ENCODE measurements at regions not wholly inside any gene's neighbourhood (a gene's known extent, or its start where the extent isn't known, plus 50 kb on each side); places are given as distances from the start of the nearest gene placed in this dataset.

- DNase-seq, result no peak
Measured at GRCh38 chr6:51495610-51496396, 591.6 kb downstream of the PKHD1 start.

- no peak for DNase-seq
Measured at GRCh38 chr6:51502996-51503395, 584.4 kb downstream of the PKHD1 start.

GRCh38 chr6:51505434-51505833 lies 582.0 kb downstream of the PKHD1 start:
- no peak for DNase-seq

GRCh38 chr6:51509597-51509996 lies 577.8 kb downstream of the PKHD1 start:
- no peak for DNase-seq

DNA sequence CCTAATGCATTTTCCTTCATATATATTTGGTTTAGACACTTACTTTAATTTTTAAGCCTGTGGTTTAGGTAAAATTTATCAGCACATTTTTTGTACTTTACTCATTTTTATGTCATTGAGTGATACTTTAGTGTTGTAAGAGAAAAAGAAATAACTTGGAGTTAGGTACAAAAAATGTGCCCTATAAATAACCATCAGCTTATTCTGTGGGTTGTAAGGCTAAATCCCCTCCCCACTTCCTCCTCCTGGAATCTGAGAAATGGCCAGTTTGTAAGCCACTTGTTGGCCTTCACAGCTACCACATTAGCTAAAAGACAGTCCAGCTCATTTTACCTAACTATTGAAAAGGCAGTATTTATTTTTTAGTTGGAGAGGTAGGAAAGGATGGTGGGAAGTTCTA lies 576.3 kb downstream of the PKHD1 start:
- peak; percentile 14 for DNase-seq

- peak; percentile 3 for DNase-seq
Measured at GRCh38 chr6:51513891-51514747, 573.3 kb downstream of the PKHD1 start.

DNA sequence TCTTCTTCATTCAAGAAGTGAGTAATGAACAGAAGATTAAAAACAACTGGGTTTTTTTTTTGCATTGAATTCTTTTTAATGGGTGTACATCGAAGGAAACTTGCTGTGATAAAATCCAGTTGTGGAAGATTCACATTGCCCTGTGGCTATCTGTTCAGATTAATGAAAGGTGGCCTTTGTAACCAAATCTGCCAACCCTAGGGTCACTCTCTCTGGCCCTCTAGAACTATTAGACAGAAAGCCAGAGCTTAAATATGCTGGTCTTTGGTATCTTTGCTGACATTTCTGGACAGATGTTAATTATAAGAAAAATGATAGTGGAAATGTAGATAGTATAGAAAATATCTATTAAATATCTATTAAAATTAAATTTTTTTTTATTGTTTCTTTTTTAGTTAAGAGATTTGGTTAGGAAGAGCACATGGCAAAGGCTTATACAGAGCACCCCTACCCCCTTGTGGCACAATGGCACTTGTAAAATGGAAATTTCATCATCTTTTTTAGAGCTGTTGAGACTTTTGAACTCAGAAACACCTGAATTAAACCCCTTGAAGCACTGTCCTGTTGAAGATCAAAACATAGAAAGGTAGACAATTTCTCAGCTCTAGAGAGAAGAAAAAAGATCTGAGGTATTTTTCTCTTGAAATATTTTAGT lies 572.5 kb downstream of the PKHD1 start:
- no peak for DNase-seq

DNA sequence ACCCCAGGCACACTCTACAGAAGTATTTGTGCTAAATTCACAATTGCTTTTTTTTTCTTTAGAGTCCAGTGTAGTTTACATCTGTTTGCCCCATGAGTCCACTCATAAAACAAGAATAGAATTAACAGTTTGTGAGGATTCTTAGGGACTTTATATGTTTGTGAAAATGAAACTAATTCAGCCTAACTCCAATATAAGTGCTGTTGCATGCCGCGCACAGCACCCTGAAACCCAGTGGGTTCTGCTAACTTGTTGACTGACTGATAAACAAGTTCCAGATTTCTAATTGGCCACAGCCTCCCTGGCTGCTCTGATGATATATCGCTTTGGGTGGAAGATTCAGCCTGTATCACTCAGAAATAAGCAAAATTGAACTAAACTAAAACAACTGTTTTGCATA lies 561.4 kb downstream of the PKHD1 start:
- DNase-seq, result no peak

- DNase-seq, result no peak
Measured at GRCh38 chr6:51526922-51527321, 560.5 kb downstream of the PKHD1 start.

GRCh38 chr6:51528556-51528955 lies 558.9 kb downstream of the PKHD1 start:
- DNase-seq, result no peak

- DNase-seq, result no peak
Measured at GRCh38 chr6:51529240-51529639, 558.2 kb downstream of the PKHD1 start.

DNA sequence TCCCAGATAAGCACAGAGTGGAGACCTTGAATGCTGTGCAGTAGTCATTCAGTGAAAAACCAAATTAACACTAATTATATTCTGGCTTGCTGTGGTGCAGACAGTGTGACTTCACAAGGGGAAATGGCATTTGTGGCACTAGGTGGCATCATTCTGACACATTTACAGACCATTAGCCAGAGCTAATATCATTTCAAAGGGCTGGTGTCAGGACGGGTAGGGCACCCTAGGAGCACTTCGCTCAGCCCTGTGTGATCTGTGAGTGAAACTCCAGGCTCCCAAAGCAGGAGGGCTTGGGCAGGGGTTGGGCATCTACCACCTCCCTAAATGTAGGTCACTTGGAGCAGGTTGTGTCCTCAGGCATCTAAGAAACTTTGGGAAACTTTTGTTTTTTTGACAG lies 555.8 kb downstream of the PKHD1 start:
- DNase-seq, result no peak

GRCh38 chr6:51533962-51534361 lies 553.5 kb downstream of the PKHD1 start:
- DNase-seq, result no peak

GRCh38 chr6:51535327-51535726 lies 552.1 kb downstream of the PKHD1 start:
- DNase-seq, result no peak

DNA sequence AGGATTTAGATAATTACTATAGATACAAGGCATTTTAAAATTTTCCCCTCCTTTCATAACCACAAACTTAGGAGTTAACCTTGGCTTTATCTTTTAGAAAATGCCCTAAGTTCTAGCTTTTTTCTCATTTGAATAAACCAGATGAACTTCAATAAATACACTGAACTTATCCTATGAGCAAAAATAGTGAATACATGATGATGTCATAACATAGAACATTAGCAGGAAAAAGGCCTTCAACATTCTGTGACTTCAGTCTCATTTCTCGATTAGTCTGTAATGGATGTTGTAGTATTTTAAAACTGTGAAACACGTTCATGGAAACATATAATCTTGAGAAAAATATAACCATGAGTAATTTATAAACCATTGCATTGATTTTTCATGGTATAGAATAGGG lies 550.7 kb downstream of the PKHD1 start:
- no peak for DNase-seq

DNA sequence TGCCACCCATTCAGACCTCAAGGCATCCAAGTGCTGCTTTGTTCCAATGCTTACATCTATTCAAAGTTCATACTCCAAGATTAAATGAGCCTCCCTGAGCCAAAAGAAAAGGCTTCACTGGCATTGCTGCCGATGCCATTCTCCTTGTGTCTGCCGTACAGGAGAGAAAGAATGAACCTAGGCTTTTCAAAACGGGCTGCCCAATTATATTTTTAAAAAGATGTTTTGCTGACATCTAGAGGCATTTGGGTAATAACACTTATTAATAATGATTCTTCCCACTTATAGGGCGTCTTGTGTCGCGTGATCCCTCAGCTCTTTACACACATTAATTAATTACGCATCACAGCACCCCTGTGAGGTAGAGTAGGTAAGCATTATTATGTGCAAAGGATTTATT lies 545.6 kb downstream of the PKHD1 start:
- no peak for DNase-seq

DNA sequence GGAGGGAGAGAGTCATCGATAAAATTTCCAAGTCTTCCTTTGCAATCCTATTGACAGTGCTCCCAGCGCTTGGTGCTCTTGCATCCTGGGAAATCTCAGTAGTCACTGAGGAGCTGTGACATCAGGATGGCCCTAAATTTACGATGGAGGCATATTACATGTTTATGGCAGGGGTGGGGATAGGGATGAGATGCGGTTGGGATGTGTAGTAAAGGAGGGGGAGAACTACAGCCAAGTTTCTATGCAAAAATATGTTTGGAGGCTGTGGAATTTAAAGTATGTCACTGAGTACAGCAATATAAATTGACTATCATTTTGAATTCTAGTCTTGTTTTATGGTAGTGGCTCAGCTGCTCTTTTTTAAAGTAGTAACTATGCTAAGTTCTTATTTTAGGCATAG lies 544.9 kb downstream of the PKHD1 start:
- peak; percentile 2 for DNase-seq

GRCh38 chr6:51550243-51550642 lies 537.2 kb downstream of the PKHD1 start:
- DNase-seq, result no peak

- no peak for DNase-seq
Measured at GRCh38 chr6:51552435-51552834, 535.0 kb downstream of the PKHD1 start.

- DNase-seq, result no peak
Measured at GRCh38 chr6:51553246-51554015, 534.0 kb downstream of the PKHD1 start.

GRCh38 chr6:51554029-51554428 lies 533.4 kb downstream of the PKHD1 start:
- no peak for DNase-seq

DNA sequence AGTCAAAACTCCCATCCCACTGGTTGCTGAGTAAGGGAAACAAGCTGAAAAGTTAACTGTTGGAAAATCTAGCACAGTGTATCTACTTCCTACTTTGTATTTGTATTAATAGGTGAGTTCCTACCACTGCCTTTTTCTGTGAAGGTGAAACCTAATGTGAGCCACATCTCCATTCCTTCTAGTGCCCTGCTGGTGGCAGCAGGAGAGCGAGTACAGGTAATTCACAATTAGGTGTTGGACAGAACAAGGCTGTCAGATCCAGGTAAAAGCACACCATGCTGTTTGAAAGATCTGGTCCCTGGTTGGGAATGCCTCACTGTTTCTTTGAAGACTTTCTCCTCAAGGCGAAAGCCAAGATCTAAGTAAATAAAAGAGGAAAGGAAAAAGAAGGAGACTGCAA lies 528.4 kb downstream of the PKHD1 start:
- DNase-seq, result no peak

- DNase-seq, result no peak
Measured at GRCh38 chr6:51562198-51562597, 525.2 kb downstream of the PKHD1 start.

Measured in fibroblast of upper back skin (primary cell).